GM12878 (cell line): ENCODE measurements at regions not wholly inside any gene's neighbourhood (a gene's known extent, or its start where the extent isn't known, plus 50 kb on each side); places are given as distances from the start of the nearest gene placed in this dataset.

Source experiments
- ATAC-seq: fragments of 200-7000 bp; cut with Tn5 transposase; 3 replicates; pipeline ENCODE4 v1.9.1; 2020; ENCODE audit warnings: mild to moderate bottlenecking, moderate library complexity
- BruUV-seq: library from RNA; stranded (reverse); fragments of 400-500 nt; replicated peaks from 2 replicates; lab custom pipeline; 2021; lab: Mats Ljungman, UMichigan
- CTCF ChIA-PET: fragments of 300-600 bp; sonication (Branson Sonifier 250); formaldehyde crosslinking; extraction: SDS; loops from one replicate; lab custom pipeline; 2021; ENCODE audit warnings: inconsistent platforms; lab: Yijun Ruan, JAX
- POLR2A ChIA-PET: fragments of 350-600 bp; formaldehyde crosslinking; extraction: SDS; loops from one replicate; lab custom pipeline; 2021; ENCODE audit warnings: inconsistent platforms; lab: Charles Lee
- RAD21 ChIA-PET: fragments of 300-600 bp; sonication (Branson Sonifier 250); formaldehyde crosslinking; loops from one replicate; lab custom pipeline; 2023; ENCODE audit warnings: antibody characterized with exemption; ENCODE audit not compliant: unreplicated experiment; lab: Charles Lee
- SMC1A ChIA-PET: fragments of 300-600 bp; sonication (Branson Sonifier 250); formaldehyde crosslinking; loops from one replicate; lab custom pipeline; 2023; ENCODE audit not compliant: unreplicated experiment, uncharacterized antibody; lab: Charles Lee
- DNase-seq: peaks from one replicate; pipeline ENCODE4 v3.0.0-alpha.2; 2011; ENCODE audit warnings: low read depth, low spot score
- FAIRE-seq: peaks from 3 replicates; lab custom pipeline; 2011; peaks lifted over from hg19 to GRCh38; lab: Jason Lieb, UNC
- H2AFZ ChIP-seq: 2 replicates; pipeline ENCODE4 v1.6.0; 2011; ENCODE audit warnings: low read depth, low read length, control low read depth; ENCODE audit not compliant: control insufficient read depth
- H3K27ac ChIP-seq: 2 replicates; pipeline ENCODE4 v1.5.1; 2011; ENCODE audit warnings: control low read depth; ENCODE audit not compliant: control insufficient read depth, insufficient read depth
- H3K27me3 ChIP-seq, 2 experiments: replicated peaks in 1 of 2; 2 replicates each; pipeline versions ENCODE4 v1.6.0 to v1.6.1; 2011; ENCODE audit warnings: low read length in 1 of 2; ENCODE audit not compliant: control insufficient read depth in 2 of 2, insufficient read depth in 2 of 2
- H3K36me3 ChIP-seq, 2 experiments: 2 replicates each; pipeline ENCODE4 v1.5.1; 2011; ENCODE audit warnings: low read length in 1 of 2; ENCODE audit not compliant: control insufficient read depth in 2 of 2, insufficient read depth in 2 of 2
- H3K4me1 ChIP-seq: 2 replicates; pipeline ENCODE4 v1.6.1; 2011; ENCODE audit warnings: mild to moderate bottlenecking, low read length, moderate library complexity, mixed read lengths; ENCODE audit not compliant: control insufficient read depth, insufficient read depth
- H3K4me2 ChIP-seq: 2 replicates; pipeline ENCODE4 v1.6.0; 2011; ENCODE audit warnings: control low read depth; ENCODE audit not compliant: control insufficient read depth, insufficient read depth
- H3K4me3 ChIP-seq: fragments of 200-600 bp; sonication (generic); 2 replicates; pipeline ENCODE4 v1.5.1; 2016
- H3K79me2 ChIP-seq: 2 replicates; pipeline ENCODE4 v1.6.0; 2011; ENCODE audit warnings: low read length; ENCODE audit not compliant: control insufficient read depth, insufficient read depth
- H3K9ac ChIP-seq: 2 replicates; pipeline ENCODE4 v1.8.0; 2011; ENCODE audit warnings: low read length, control low read depth, mixed read lengths; ENCODE audit not compliant: control insufficient read depth, insufficient read depth
- H3K9me3 ChIP-seq: replicated peaks from 3 replicates; pipeline ENCODE4 v1.5.1; 2011; ENCODE audit warnings: mild to moderate bottlenecking, low read length; ENCODE audit not compliant: control insufficient read depth, insufficient read depth
- H4K20me1 ChIP-seq: 2 replicates; pipeline ENCODE4 v1.6.0; 2011; ENCODE audit not compliant: control insufficient read depth, insufficient read depth
- ASH2L ChIP-seq: fragments of 300-600, 200-600 bp; sonication (generic); IDR thresholded peaks from 2 replicates; pipeline ENCODE4 v1.6.1; 2017; ENCODE audit warnings: low read depth, mild to moderate bottlenecking, borderline replicate concordance
- ATF7 ChIP-seq: fragments of 450-650 bp; IDR thresholded peaks from 2 replicates; pipeline ENCODE4 v1.6.1; 2016; ENCODE audit warnings: low read depth, mild to moderate bottlenecking
- EGR1 ChIP-seq, 2 experiments: IDR thresholded peaks; 1 replicate in 1 of 2; 2 replicates in 1 of 2; pipeline ENCODE4 v1.6.1; 2011 to 2012; ENCODE audit warnings: low read depth in 2 of 2, low read length in 2 of 2, borderline replicate concordance in 1 of 2, mild to moderate bottlenecking in 1 of 2, moderate library complexity in 1 of 2
- FOXM1 ChIP-seq: IDR thresholded peaks from 2 replicates; pipeline ENCODE4 v1.6.1; 2012; ENCODE audit warnings: low read depth, mild to moderate bottlenecking, inconsistent platforms, low read length, moderate library complexity
- GATAD2B ChIP-seq: fragments of 450-650 bp; conservative IDR thresholded peaks from 2 replicates; pipeline ENCODE4 v1.6.1; 2017; ENCODE audit warnings: low read depth, mild to moderate bottlenecking, moderate library complexity
- MEF2A ChIP-seq: IDR thresholded peaks from 2 replicates; pipeline ENCODE4 v1.6.1; 2011; ENCODE audit warnings: low read depth, mild to moderate bottlenecking, low read length, moderate library complexity; ENCODE audit not compliant: insufficient read depth
- NBN ChIP-seq: fragments of 450-650 bp; IDR thresholded peaks from 2 replicates; pipeline ENCODE4 v1.6.1; 2016
- NFIC ChIP-seq: IDR thresholded peaks from 2 replicates; pipeline ENCODE4 v1.6.1; 2012; ENCODE audit warnings: low read depth, mild to moderate bottlenecking, inconsistent platforms, low read length, moderate library complexity
- NFXL1 ChIP-seq: fragments of 450-650 bp; IDR thresholded peaks from 2 replicates; pipeline ENCODE4 v1.6.1; 2017; ENCODE audit warnings: antibody characterized with exemption, mild to moderate bottlenecking, borderline replicate concordance
- PAX8 ChIP-seq: fragments of 450-650 bp; IDR thresholded peaks from 2 replicates; pipeline ENCODE4 v1.6.1; 2017; ENCODE audit warnings: mild to moderate bottlenecking, moderate library complexity
- SIN3A ChIP-seq: IDR thresholded peaks from 2 replicates; pipeline ENCODE4 v1.6.1; 2012; ENCODE audit warnings: low read depth, low read length, improper control_type of control experiment
- SMC3 ChIP-seq: IDR thresholded peaks from 2 replicates; pipeline ENCODE4 v1.6.1; 2011; ENCODE audit warnings: low read length, improper control_type of control experiment, borderline replicate concordance
- WRNIP1 ChIP-seq: IDR thresholded peaks from 2 replicates; pipeline ENCODE4 v1.6.1; 2011; ENCODE audit warnings: low read depth, low read length, improper control_type of control experiment, borderline replicate concordance
- ZNF207 ChIP-seq: fragments of 450-650 bp; IDR thresholded peaks from 2 replicates; pipeline ENCODE4 v1.6.1; 2014; ENCODE audit warnings: antibody characterized with exemption, mild to moderate bottlenecking, borderline replicate concordance
- in situ Hi-C: fragments of 300-500 bp; cut with MboI; formaldehyde crosslinking; loops from 9 replicates; pipeline ENCODE4 v1.14.3; 2018; ENCODE audit warnings: mixed read lengths
- intact Hi-C: fragments of 100-400 bp; cut with micrococcal nuclease; formaldehyde crosslinking; loops from one replicate; pipeline ENCODE4 v1.14.2; 2022; ENCODE audit not compliant: unreplicated experiment
- TF ChIP-seq, protein P1 (sequence below): fragments of 150-350 bp; IDR thresholded peaks from 2 replicates; pipeline ENCODE4 v1.6.1; 2016; ENCODE audit warnings: low read depth, low read length
- TF ChIP-seq, protein P2 (sequence below): IDR thresholded peaks from 2 replicates; pipeline ENCODE4 v1.6.1; 2012; ENCODE audit warnings: low read depth, low read length, improper control_type of control experiment
- TF ChIP-seq, protein P3 (sequence below): fragments of 450-650 bp; formaldehyde crosslinking; IDR thresholded peaks from 2 replicates; pipeline ENCODE4 v1.4.0; 2020; ENCODE audit warnings: mild to moderate bottlenecking, moderate library complexity
- TF ChIP-seq, protein P4 (sequence below): IDR thresholded peaks from 2 replicates; pipeline ENCODE4 v1.6.1; 2011; ENCODE audit warnings: borderline replicate concordance, low read depth, mild to moderate bottlenecking, moderate library complexity, mixed read lengths, low read length; ENCODE audit not compliant: insufficient read depth; ENCODE audit errors: extremely low read length

DNA sequence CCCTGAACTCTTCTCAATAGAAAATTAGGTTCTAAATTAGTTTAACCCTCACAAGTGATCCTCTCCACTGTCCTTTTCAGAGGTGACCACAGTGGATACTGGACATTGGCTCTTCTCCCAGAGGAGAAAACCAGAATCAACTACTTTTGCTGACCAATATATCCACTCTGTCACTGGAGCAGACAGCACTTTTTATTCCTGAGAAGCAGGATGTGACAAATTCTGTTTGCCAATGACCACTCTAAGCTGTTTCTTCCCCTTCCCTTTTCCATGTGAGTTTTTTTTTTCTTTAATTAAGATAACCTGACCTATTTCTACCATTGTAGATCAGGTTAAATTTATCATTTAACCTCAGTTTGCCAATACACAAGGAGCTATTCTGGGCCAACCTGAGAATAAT lies 79.7 kb upstream of the ZNF280D start:
- Histone ChIP-seq H4K20me1 (no peaks in the 10 kb centered on the region), H3K4me1 (no peaks in the 10 kb centered on the region), H2AFZ (no peak overlapping the region), H3K27me3 (no peaks in the 10 kb centered on the region), H3K4me3 (no peak overlapping the region), H3K9me3 (peaks cover 2% of the 10 kb centered on the region; the same call in 2 of the 3 replicates), H3K79me2 (no peaks in the 10 kb centered on the region), H3K27ac (no peak overlapping the region), H3K9ac (no peak overlapping the region), H3K36me3 (no peaks in the 10 kb centered on the region), H3K4me2 (no peak overlapping the region)
- intact Hi-C loops (no loop called here), in situ Hi-C loops (loop anchor here (25.0 kb wide), 1 partner anchor 724 kb away; no protein-coding TSS in a partner anchor)
- FAIRE-seq: no peak
- ATAC-seq: no peak
- ChIA-PET SMC1A (no interaction called here), RAD21 (interaction anchor here (1.2 kb wide), 1 partner anchor 493 kb away, joined by 3 read pairs; no protein-coding TSS in a partner anchor), CTCF (interaction anchor here (0.6 to 1.3 kb wide), 2 partner anchors 469 to 715 kb away, joined by 3 to 4 read pairs; no protein-coding TSS in a partner anchor), POLR2A (no interaction called here)
- BruUV-seq: no TSS peak
- no peak for DNase-seq
- TF ChIP-seq FOXM1: no peak
- TF ChIP-seq, protein P1, sequence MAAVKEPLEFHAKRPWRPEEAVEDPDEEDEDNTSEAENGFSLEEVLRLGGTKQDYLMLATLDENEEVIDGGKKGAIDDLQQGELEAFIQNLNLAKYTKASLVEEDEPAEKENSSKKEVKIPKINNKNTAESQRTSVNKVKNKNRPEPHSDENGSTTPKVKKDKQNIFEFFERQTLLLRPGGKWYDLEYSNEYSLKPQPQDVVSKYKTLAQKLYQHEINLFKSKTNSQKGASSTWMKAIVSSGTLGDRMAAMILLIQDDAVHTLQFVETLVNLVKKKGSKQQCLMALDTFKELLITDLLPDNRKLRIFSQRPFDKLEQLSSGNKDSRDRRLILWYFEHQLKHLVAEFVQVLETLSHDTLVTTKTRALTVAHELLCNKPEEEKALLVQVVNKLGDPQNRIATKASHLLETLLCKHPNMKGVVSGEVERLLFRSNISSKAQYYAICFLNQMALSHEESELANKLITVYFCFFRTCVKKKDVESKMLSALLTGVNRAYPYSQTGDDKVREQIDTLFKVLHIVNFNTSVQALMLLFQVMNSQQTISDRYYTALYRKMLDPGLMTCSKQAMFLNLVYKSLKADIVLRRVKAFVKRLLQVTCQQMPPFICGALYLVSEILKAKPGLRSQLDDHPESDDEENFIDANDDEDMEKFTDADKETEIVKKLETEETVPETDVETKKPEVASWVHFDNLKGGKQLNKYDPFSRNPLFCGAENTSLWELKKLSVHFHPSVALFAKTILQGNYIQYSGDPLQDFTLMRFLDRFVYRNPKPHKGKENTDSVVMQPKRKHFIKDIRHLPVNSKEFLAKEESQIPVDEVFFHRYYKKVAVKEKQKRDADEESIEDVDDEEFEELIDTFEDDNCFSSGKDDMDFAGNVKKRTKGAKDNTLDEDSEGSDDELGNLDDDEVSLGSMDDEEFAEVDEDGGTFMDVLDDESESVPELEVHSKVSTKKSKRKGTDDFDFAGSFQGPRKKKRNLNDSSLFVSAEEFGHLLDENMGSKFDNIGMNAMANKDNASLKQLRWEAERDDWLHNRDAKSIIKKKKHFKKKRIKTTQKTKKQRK: no peak
- TF ChIP-seq SMC3: no peak
- TF ChIP-seq GATAD2B: no peak
- TF ChIP-seq, protein P2, sequence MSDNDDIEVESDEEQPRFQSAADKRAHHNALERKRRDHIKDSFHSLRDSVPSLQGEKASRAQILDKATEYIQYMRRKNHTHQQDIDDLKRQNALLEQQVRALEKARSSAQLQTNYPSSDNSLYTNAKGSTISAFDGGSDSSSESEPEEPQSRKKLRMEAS: no peak
- TF ChIP-seq ZNF207: no peak
- TF ChIP-seq ATF7: no peak
- TF ChIP-seq, protein P3, sequence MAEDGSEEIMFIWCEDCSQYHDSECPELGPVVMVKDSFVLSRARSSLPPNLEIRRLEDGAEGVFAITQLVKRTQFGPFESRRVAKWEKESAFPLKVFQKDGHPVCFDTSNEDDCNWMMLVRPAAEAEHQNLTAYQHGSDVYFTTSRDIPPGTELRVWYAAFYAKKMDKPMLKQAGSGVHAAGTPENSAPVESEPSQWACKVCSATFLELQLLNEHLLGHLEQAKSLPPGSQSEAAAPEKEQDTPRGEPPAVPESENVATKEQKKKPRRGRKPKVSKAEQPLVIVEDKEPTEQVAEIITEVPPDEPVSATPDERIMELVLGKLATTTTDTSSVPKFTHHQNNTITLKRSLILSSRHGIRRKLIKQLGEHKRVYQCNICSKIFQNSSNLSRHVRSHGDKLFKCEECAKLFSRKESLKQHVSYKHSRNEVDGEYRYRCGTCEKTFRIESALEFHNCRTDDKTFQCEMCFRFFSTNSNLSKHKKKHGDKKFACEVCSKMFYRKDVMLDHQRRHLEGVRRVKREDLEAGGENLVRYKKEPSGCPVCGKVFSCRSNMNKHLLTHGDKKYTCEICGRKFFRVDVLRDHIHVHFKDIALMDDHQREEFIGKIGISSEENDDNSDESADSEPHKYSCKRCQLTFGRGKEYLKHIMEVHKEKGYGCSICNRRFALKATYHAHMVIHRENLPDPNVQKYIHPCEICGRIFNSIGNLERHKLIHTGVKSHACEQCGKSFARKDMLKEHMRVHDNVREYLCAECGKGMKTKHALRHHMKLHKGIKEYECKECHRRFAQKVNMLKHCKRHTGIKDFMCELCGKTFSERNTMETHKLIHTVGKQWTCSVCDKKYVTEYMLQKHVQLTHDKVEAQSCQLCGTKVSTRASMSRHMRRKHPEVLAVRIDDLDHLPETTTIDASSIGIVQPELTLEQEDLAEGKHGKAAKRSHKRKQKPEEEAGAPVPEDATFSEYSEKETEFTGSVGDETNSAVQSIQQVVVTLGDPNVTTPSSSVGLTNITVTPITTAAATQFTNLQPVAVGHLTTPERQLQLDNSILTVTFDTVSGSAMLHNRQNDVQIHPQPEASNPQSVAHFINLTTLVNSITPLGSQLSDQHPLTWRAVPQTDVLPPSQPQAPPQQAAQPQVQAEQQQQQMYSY (CRISPR knock-in tag): no peak
- TF ChIP-seq, protein P4, sequence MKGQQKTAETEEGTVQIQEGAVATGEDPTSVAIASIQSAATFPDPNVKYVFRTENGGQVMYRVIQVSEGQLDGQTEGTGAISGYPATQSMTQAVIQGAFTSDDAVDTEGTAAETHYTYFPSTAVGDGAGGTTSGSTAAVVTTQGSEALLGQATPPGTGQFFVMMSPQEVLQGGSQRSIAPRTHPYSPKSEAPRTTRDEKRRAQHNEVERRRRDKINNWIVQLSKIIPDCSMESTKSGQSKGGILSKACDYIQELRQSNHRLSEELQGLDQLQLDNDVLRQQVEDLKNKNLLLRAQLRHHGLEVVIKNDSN: no peak
- no peak for TF ChIP-seq SIN3A
- TF ChIP-seq EGR1 (IDR thresholded peaks at IDR 0.05; ENCODE audit: borderline replicate concordance in 1 of 2, low read depth in 2 of 2, low read length in 2 of 2): no peak
- TF ChIP-seq MEF2A: no peak
- TF ChIP-seq ASH2L: no peak
- no peak for TF ChIP-seq NFXL1
- TF ChIP-seq WRNIP1: no peak
- no peak for TF ChIP-seq NBN
- no peak for TF ChIP-seq PAX8
- no peak for TF ChIP-seq NFIC
